HG03066 (cell line): ENCODE measurements at regions not wholly inside any gene's neighbourhood (a gene's known extent, or its start where the extent isn't known, plus 50 kb on each side); places are given as distances from the start of the nearest gene placed in this dataset.
"Not testable (repeated sequence)": the region's sequence is repeated elsewhere in the genome, so short reads cannot be mapped to it uniquely, and the experiment has no call there.

Source experiments
- ATAC-seq: cut with Tn5 transposase; IDR thresholded peaks from one replicate; pipeline ENCODE4 v1.9.1; 2021; ENCODE audit warnings: low read depth; ENCODE audit not compliant: unreplicated experiment

- no peak for ATAC-seq
Observed at GRCh38 chrX:128992107-128992971, 531.0 kb downstream of the SMARCA1 start.

- ATAC-seq: peak; percentile 66
Observed at GRCh38 chrX:128975745-128976144, 547.5 kb downstream of the SMARCA1 start.

GRCh38 chrX:128973033-128973432 lies 550.3 kb downstream of the SMARCA1 start:
- no peak for ATAC-seq

- no peak for ATAC-seq
Observed at GRCh38 chrX:128961290-128961689, 562.0 kb downstream of the SMARCA1 start.

- ATAC-seq: not testable (repeated sequence)
Observed at GRCh38 chrX:128954697-128955096, 568.6 kb downstream of the SMARCA1 start.

- ATAC-seq: no peak
Observed at GRCh38 chrX:128931071-128931470, 592.2 kb downstream of the SMARCA1 start.

GRCh38 chrX:128929271-128930057 lies 593.8 kb downstream of the SMARCA1 start:
- no peak for ATAC-seq

- ATAC-seq: no peak
Observed at GRCh38 chrX:128928636-128929035, 594.7 kb downstream of the SMARCA1 start.

- no peak for ATAC-seq
Observed at GRCh38 chrX:128927363-128927762, 595.9 kb downstream of the SMARCA1 start.

- ATAC-seq: no peak
Observed at GRCh38 chrX:128906753-128907152, 616.5 kb downstream of the SMARCA1 start.

GRCh38 chrX:128901018-128901417 lies 622.3 kb downstream of the SMARCA1 start:
- ATAC-seq: no peak

- no peak for ATAC-seq
Observed at GRCh38 chrX:128897621-128898020, 625.7 kb downstream of the SMARCA1 start.

- no peak for ATAC-seq
Observed at GRCh38 chrX:128891554-128891953, 631.7 kb downstream of the SMARCA1 start.

- ATAC-seq: no peak
Observed at GRCh38 chrX:128884430-128884829, 638.9 kb downstream of the SMARCA1 start.

GRCh38 chrX:128883650-128884049 lies 639.6 kb downstream of the SMARCA1 start:
- ATAC-seq: no peak

GRCh38 chrX:128870361-128870760 lies 652.9 kb downstream of the SMARCA1 start:
- no peak for ATAC-seq

GRCh38 chrX:128862557-128862956 lies 660.7 kb downstream of the SMARCA1 start:
- ATAC-seq: no peak

GRCh38 chrX:128848374-128848773 lies 674.9 kb downstream of the SMARCA1 start:
- ATAC-seq: no peak

GRCh38 chrX:128846385-128846784 lies 676.9 kb downstream of the SMARCA1 start:
- no peak for ATAC-seq

GRCh38 chrX:128818690-128819089 lies 704.6 kb downstream of the SMARCA1 start:
- ATAC-seq: no peak

GRCh38 chrX:128816919-128817318 lies 706.4 kb downstream of the SMARCA1 start:
- ATAC-seq: no peak

GRCh38 chrX:128807367-128807766 lies 715.9 kb downstream of the SMARCA1 start:
- ATAC-seq: no peak
